Left kidney (tissue), 1 donor: ENCODE measurements at regions not wholly inside any gene's neighbourhood (a gene's known extent, or its start where the extent isn't known, plus 50 kb on each side); places are given as distances from the start of the nearest gene placed in this dataset.

ENCODE experiments used
- DNase-seq: peaks from one replicate; pipeline ENCODE4 v3.0.0-alpha.2; 2013

GRCh38 chr1:93744299-93744988 is 62.8 kb upstream of the BCAR3 start:
- no peak for DNase-seq

DNA sequence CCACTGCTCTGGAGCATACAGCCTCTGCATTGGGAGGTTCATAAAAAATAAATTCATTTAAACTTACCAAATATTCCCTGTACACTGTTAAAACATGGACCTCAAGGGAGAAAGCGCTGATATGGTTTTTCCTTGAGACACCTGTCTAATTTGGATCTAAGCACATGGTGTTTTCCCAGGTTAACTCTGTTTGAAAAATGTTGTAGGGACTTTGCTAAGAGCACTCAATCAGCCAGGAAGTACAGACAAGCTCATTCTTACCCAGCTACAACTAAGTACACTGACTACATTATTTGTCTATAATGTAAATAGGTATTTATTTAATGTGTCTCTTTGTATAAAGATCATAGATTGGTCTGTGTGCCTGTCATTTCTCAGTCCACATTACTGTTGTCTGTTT is 61.8 kb upstream of the BCAR3 start:
- no peak for DNase-seq

GRCh38 chr1:93740601-93741031 is 59.0 kb upstream of the BCAR3 start:
- DNase-seq: no peak

DNA sequence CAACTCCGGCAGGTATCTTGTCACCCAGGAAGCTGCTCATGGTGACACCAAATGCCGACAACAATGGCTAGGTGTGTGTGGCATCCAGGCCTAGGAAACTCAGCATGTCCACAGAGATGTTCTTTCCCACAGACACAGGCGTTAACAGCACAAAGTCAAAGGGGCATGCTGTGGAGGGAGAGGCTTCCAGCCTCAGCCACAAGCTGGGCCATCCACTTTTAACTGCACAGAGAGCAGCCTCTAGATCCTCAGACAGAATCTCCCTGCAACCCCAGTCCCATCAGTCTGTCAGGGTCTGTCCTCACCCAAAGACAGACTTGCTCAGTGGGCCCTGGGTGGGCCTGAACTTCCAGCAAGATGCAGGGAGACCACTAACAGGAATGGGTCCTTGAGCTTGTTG is 58.5 kb upstream of the BCAR3 start:
- no peak for DNase-seq

DNA sequence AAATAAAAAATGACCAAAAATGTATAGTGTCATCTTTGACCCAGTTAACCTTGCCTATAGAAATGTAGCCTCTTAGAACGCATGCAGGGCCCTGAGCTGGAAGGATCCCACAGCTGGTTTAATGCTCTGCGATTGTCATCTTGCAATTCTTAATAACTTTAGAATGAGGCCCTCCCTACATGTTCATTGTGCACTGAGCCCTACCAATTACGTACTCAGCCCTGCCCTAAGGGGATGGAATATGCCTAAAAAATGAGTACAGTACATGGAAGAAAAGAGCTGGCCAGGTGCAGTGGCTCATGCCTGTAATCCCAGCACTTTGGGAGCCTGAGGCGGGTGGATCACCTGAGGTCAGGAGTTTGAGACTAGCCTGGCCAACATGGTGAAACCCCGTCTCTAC is 57.8 kb upstream of the BCAR3 start:
- no peak for DNase-seq

DNA sequence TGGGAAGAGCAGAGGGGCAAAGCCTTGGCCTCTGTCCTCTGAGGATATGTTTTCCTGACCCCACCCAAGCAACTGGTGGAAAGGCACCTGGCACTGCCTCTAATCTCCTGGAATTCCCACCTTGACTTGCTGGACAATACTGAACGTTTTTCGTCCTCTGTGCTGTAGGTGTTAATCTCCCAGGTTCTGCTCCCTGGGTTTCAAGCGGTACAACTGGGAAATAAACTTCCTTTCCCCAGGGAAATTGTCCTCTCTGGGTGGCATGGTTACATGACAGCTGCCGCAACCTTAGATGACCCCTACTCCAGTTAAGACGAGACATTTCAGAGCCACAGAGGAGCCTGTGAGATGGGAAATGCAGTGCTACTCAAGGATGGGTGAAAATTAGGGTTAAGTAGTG is 57.3 kb upstream of the BCAR3 start:
- no peak for DNase-seq

- no peak for DNase-seq
Measured at GRCh38 chr1:93738075-93738622, 56.5 kb upstream of the BCAR3 start.

DNA sequence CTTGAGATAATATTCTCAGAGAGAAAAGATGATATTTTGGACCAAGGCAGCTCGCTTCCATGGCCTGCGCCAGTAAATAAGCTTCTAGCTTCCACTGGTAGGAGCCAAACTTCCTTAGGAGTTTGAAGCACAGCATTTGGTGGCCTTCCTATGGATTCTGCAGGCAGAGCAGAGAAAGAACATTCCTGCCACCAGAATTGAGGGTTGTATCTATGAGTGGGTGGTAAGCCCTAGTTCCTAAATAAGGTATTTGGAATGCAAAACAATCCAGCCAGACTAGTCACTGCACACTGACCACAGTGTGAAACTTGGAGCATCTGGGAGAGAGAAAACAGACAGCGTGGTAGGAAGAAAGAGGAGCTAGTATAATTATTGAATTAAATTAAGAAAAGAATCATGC is 54.1 kb upstream of the BCAR3 start:
- DNase-seq: no peak

- no peak for DNase-seq
Measured at GRCh38 chr1:93734999-93735398, 53.4 kb upstream of the BCAR3 start.

DNA sequence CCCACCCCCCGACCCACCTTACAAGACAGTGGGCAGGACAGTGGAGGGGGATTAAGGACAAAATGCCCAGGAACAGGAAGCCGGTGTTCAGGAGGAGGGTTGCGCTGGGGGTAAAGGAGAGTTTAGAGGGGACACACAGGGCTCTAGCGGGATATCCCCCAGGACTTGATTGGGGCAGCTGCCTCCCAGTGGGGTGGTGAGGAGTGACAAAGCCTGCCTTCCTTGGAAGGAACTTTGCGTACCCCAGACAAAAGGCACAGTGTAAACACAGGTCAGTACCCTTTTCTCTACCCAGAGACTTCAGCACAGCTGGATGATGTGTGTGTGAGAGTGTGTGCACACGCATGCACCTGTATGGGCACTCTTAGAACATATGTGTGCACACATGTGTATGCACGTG is 51.7 kb upstream of the BCAR3 start:
- no peak for DNase-seq

DNA sequence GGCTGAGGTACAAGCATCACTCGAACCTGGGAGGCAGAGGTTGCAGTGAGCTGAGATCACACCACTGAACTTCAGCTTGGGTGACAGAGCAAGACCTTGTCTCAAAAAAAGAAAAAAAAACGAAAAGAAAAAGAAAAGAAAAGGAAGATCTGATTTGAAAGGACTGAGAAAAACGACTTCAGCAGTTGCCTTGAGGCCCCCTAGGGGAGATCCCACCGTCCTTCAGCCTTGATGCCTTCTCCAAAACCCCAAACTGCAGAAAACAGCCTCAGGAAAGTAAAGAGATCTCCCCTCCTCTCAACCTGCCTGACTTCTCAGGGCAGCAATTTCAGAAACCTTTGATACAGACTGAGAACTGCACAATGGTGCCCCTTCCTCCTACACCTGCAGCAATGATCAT is 50.9 kb upstream of the BCAR3 start:
- no peak for DNase-seq
